ENCODE measurements at regions not wholly inside any gene's neighbourhood (a gene's known extent, or its start where the extent isn't known, plus 50 kb on each side); places are given as distances from the start of the nearest gene placed in this dataset.

GRCh38 chr3:106130384-106131198 is 261.8 kb upstream of the CBLB start:
- TF ChIP-seq CTCF (IDR thresholded peaks at IDR 0.05) (no peak), POLR2A (IDR thresholded peaks at IDR 0.05) (no peak)

Data from uterus (tissue), 2 donors.